ENCODE measurements at regions not wholly inside any gene's neighbourhood (a gene's known extent, or its start where the extent isn't known, plus 50 kb on each side); places are given as distances from the start of the nearest gene placed in this dataset.

DNA sequence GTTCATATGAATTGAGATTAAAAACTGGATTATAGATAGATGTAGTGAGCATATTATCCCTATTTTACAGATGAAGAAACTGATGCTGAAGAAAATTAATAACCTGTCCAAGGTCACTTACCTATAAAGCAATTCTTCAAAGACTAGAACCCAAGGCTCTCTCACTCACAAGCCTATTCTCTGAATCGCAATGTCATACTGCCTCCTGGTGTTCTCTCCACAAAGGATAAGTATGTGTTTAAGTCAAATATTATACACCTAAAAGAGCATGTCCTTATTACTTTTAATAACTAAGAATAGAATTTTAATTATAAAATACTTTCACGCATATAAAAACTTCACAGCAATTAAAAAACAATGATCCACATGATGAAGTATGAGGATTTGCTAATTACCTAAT, 721.3 kb upstream of the USP15 start:
- Histone ChIP-seq H3K27ac (no peak overlapping the region), H3K36me3 (no peaks in the 10 kb centered on the region), H3K4me3 (no peak overlapping the region), H3K4me1 (no peaks in the 10 kb centered on the region), H3K9me3 (no peaks in the 10 kb centered on the region), H3K27me3 (no peaks in the 10 kb centered on the region)
- WGBS, 2 donors, result 73 to 87% methylated on average over 2 of the region's 2 CpGs
- intact Hi-C loops (cut with DNase I), result no loop called here
- no peak for DNase-seq
- TF ChIP-seq, protein P1, sequence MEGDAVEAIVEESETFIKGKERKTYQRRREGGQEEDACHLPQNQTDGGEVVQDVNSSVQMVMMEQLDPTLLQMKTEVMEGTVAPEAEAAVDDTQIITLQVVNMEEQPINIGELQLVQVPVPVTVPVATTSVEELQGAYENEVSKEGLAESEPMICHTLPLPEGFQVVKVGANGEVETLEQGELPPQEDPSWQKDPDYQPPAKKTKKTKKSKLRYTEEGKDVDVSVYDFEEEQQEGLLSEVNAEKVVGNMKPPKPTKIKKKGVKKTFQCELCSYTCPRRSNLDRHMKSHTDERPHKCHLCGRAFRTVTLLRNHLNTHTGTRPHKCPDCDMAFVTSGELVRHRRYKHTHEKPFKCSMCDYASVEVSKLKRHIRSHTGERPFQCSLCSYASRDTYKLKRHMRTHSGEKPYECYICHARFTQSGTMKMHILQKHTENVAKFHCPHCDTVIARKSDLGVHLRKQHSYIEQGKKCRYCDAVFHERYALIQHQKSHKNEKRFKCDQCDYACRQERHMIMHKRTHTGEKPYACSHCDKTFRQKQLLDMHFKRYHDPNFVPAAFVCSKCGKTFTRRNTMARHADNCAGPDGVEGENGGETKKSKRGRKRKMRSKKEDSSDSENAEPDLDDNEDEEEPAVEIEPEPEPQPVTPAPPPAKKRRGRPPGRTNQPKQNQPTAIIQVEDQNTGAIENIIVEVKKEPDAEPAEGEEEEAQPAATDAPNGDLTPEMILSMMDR (IDR thresholded peaks at IDR 0.05), result no peak
- TF ChIP-seq POLR2A (IDR thresholded peaks at IDR 0.05), result no peak

DNA sequence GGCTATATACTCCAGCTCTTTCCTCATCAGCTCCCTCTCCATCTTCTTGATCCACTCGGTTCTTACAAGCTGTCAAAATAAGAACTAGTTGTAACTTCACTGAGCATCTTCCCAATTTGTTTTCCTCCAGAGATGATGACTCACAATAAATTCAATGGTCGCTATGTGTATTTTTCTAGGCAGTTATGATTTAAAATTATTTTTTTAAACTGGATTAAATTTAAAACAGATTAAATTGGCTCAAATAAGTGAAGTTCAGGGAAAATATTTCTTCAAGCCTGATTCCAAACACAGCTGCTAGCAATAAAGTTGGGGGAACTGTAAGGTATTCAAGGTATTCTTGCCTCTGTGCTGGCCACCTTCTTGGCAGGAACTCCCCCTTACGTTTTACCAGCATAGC, 717.7 kb upstream of the USP15 start:
- Histone ChIP-seq H3K9me3 (no peaks in the 10 kb centered on the region), H3K27ac (no peak overlapping the region), H3K27me3 (no peaks in the 10 kb centered on the region), H3K4me1 (no peaks in the 10 kb centered on the region), H3K36me3 (no peaks in the 10 kb centered on the region), H3K4me3 (no peak overlapping the region)
- no peak for DNase-seq
- TF ChIP-seq, protein P1 (IDR thresholded peaks at IDR 0.05), result no peak
- 41 to 44% methylated on average over 3 of the region's 3 CpGs for WGBS, 2 donors
- intact Hi-C loops (cut with DNase I), result no loop called here

DNA sequence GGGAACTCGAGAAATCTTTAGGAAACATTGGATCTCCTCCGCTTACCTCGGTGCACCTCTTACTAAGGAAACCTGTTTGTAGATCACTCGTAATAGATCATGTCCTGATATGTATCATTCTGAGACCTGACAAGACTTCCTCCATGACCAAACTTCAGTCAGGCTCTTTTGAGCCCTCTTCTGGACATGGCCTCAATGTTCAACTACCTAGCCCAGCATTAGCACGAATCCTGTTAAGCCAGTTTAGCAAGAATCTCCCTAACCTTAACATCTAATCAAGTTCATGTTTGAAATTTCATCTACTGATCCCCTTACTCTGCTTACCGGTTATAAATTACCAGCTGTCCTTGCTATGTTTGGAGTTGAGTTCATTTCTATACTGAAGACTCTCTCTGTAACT, 713.9 kb upstream of the USP15 start:
- no peak for DNase-seq
- Histone ChIP-seq H3K9me3 (no peaks in the 10 kb centered on the region), H3K27ac (no peak overlapping the region), H3K27me3 (no peaks in the 10 kb centered on the region), H3K4me3 (no peak overlapping the region), H3K36me3 (no peaks in the 10 kb centered on the region), H3K4me1 (no peaks in the 10 kb centered on the region)
- TF ChIP-seq POLR2A (IDR thresholded peaks at IDR 0.05), result no peak
- TF ChIP-seq, protein P1 (IDR thresholded peaks at IDR 0.05), result no peak
- intact Hi-C loops (cut with DNase I), result no loop called here
- 63 to 67% methylated on average over 6 of the region's 6 CpGs for WGBS, 2 donors

DNA sequence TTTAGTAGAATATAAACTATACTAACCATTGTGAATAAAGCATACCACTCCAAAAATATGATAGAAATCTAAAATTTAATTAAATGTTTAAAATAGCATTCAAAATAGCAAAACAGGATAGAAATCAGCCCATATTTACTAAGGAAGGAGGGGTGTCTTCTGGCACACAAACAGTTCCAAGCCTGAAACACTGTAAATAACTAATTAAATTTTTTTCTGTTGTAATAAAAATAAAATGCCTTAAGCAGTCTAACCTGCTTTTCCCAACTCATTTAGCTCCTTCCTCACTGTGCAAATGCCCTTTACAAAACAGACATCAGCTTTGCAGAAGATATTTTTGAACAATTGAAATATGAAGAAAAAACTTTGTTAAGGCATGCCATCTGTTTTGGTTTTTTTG, 707.1 kb upstream of the USP15 start:
- Histone ChIP-seq H3K4me1 (no peaks in the 10 kb centered on the region), H3K9me3 (no peaks in the 10 kb centered on the region), H3K27me3 (no peaks in the 10 kb centered on the region), H3K27ac (no peak overlapping the region), H3K4me3 (no peak overlapping the region), H3K36me3 (no peaks in the 10 kb centered on the region)
- DNase-seq, result no peak
- TF ChIP-seq POLR2A (IDR thresholded peaks at IDR 0.05), result no peak
- TF ChIP-seq, protein P1 (IDR thresholded peaks at IDR 0.05), result no peak
- intact Hi-C loops (cut with DNase I), result no loop called here

DNA sequence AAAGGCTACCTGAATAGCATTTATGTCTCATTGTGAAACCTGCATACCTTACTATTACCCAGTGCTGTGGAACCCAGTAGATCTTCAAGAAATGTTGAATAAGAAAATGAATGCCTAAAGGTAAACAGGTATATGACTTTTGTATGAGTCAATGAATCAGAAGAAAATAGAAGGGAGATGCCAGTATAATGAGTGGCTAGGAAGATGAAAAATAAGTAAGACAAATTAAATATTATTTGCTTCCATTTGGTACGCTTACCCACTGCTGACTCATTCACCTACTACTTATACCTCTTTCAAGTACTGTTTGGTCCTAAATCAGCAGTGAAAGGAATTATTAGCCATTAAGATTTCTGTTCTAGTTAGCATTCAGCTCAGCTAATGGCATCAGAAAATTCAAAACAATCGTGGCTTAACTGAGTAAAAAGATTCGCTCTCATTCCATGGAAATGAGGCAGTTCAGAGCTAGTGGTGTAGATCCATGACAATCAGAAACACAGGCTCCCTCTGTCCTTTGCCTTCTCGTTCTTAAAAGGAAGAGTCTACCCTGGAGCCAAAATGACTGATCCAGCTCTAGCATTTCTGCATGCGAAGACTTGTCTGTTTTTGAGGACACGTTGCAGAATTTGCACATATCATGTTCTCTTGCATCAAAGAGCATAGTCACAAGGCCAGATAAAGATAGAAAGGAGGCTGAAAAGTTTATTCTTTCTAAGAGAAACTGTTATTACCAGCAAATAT, 705.8 kb upstream of the USP15 start:
- no peaks in the 10 kb centered on the region for H3K27me3 ChIP-seq
- 64 to 70% methylated on average over 6 of the region's 6 CpGs for WGBS, 2 donors
- H3K4me1 ChIP-seq, result no peaks in the 10 kb centered on the region
- no peak for DNase-seq
- no peak overlapping the region for H3K27ac ChIP-seq
- TF ChIP-seq, protein P1 (IDR thresholded peaks at IDR 0.05), result no peak
- TF ChIP-seq POLR2A (IDR thresholded peaks at IDR 0.05), result no peak
- intact Hi-C loops (cut with DNase I), result no loop called here
- H3K9me3 ChIP-seq, result no peaks in the 10 kb centered on the region
- no peak overlapping the region for H3K4me3 ChIP-seq
- no peaks in the 10 kb centered on the region for H3K36me3 ChIP-seq
